Suprapubic skin (tissue), 4 donors: ENCODE measurements at regions not wholly inside any gene's neighbourhood (a gene's known extent, or its start where the extent isn't known, plus 50 kb on each side); places are given as distances from the start of the nearest gene placed in this dataset.
"Not testable (repeated sequence)": the region's sequence is repeated elsewhere in the genome, so short reads cannot be mapped to it uniquely, and the experiment has no call there.

Experiments used
- DNase-seq, 2 donors: peaks; one replicate each; pipeline ENCODE4 v3.0.0-alpha.2; 2019; ENCODE audit warnings: low spot score in 2 of 2
- H3K27ac ChIP-seq: fragments of 200-600 bp; sonication (generic); one replicate; pipeline ENCODE4 v1.5.1; 2019
- H3K27me3 ChIP-seq: fragments of 200-600 bp; sonication (generic); one replicate; pipeline ENCODE4 v1.5.1; 2019
- H3K36me3 ChIP-seq: fragments of 200-600 bp; sonication (generic); one replicate; pipeline ENCODE4 v1.5.1; 2019
- H3K4me1 ChIP-seq: fragments of 200-600 bp; sonication (generic); one replicate; pipeline ENCODE4 v1.5.1; 2019
- H3K4me3 ChIP-seq: fragments of 200-600 bp; sonication (generic); one replicate; pipeline ENCODE4 v1.5.1; 2019; ENCODE audit warnings: mild to moderate bottlenecking
- H3K9me3 ChIP-seq: fragments of 200-600 bp; sonication (generic); one replicate; pipeline ENCODE4 v1.5.1; 2019
- EP300 ChIP-seq: sonication (generic); formaldehyde crosslinking; IDR thresholded peaks from one replicate; pipeline ENCODE4 v1.6.1; 2017; ENCODE audit warnings: antibody characterized with exemption
- POLR2A ChIP-seq, 2 donors: fragments of 450-650 bp; IDR thresholded peaks; one replicate each; pipeline ENCODE4 v1.6.1; 2017; ENCODE audit warnings: antibody characterized with exemption in 2 of 2, mild to moderate bottlenecking in 2 of 2, moderate library complexity in 2 of 2
- POLR2AphosphoS5 ChIP-seq, 3 donors: sonication (generic); formaldehyde crosslinking; IDR thresholded peaks; one replicate each; pipeline ENCODE4 v1.6.1; 2017; ENCODE audit warnings: antibody characterized with exemption in 3 of 3
- WGBS: methylation state at CpG from one replicate; pipeline ENCODE4 v1.1.5; 2018; 5-methylcytosine and 5-hydroxymethylcytosine counted together
- TF ChIP-seq, protein P1 (sequence below), 2 donors: fragments of 200-600 bp in 1 of 2; fragments of 450-650 bp in 1 of 2; sonication (generic) in 1 of 2; IDR thresholded peaks; one replicate each; pipeline ENCODE4 v1.5.1; 2016 to 2019; ENCODE audit warnings: antibody characterized with exemption in 2 of 2, mild to moderate bottlenecking in 1 of 2, moderate library complexity in 1 of 2

DNA sequence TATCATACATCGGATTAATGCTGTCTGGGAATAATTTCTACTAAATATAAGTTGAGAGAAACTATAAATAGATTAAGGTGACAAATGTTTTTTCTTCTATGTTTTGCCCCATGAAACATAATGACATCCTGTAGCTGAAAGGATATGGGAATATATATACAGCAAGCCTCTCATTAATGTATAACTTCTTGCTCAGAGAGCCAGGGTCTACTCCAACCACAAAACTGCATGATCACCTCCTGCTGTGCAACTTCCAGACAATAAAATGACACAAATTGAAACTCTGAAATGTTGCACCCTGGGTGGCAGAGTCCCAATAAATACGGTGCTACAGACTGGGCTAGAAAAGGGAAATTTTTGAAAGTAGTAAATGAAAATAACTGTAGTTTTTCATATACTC is 571.9 kb upstream of the CBLB start:
- no peak overlapping the region for H3K27ac ChIP-seq
- no peak for TF ChIP-seq EP300
- TF ChIP-seq, protein P1, sequence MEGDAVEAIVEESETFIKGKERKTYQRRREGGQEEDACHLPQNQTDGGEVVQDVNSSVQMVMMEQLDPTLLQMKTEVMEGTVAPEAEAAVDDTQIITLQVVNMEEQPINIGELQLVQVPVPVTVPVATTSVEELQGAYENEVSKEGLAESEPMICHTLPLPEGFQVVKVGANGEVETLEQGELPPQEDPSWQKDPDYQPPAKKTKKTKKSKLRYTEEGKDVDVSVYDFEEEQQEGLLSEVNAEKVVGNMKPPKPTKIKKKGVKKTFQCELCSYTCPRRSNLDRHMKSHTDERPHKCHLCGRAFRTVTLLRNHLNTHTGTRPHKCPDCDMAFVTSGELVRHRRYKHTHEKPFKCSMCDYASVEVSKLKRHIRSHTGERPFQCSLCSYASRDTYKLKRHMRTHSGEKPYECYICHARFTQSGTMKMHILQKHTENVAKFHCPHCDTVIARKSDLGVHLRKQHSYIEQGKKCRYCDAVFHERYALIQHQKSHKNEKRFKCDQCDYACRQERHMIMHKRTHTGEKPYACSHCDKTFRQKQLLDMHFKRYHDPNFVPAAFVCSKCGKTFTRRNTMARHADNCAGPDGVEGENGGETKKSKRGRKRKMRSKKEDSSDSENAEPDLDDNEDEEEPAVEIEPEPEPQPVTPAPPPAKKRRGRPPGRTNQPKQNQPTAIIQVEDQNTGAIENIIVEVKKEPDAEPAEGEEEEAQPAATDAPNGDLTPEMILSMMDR (IDR thresholded peaks at IDR 0.05) = no peak
- no peak for TF ChIP-seq POLR2A (IDR thresholded peaks at IDR 0.05)
- TF ChIP-seq POLR2AphosphoS5 (IDR thresholded peaks at IDR 0.05) = no peak
- no peak for DNase-seq
- no peaks in the 10 kb centered on the region for H3K27me3 ChIP-seq
- no peaks in the 10 kb centered on the region for H3K36me3 ChIP-seq
- H3K4me3 ChIP-seq = no peak overlapping the region
- no peaks in the 10 kb centered on the region for H3K9me3 ChIP-seq
- WGBS = 81% methylated on average over 2 of the region's 2 CpGs
- H3K4me1 ChIP-seq = no peaks in the 10 kb centered on the region

DNA sequence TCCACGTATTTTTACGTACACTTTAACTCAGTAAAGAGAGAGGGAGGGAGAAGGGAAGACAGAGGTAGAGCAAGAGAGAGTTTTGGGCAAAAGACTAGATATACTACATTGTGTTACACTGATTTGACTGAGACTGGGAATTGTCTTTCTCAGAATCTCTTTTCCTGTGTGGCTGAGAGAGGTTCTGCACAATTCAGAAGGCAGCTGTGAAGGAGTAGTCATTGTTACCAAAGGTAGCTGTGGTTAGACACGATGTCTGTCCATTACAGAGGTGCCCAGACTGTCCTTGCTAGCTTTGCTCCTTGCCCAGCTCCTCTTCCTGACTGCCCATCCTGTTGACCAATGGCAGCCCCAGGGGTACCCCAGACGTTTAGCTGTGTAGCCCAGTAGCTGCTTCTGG is 577.5 kb upstream of the CBLB start:
- Histone ChIP-seq H3K9me3 (no peaks in the 10 kb centered on the region), H3K4me3 (no peak overlapping the region), H3K27me3 (no peaks in the 10 kb centered on the region), H3K27ac (no peak overlapping the region), H3K36me3 (no peaks in the 10 kb centered on the region), H3K4me1 (no peaks in the 10 kb centered on the region)
- WGBS = 71% methylated on average over 4 of the region's 4 CpGs
- DNase-seq = no peak
- no peak for TF ChIP-seq POLR2A (IDR thresholded peaks at IDR 0.05)
- TF ChIP-seq EP300 = no peak
- TF ChIP-seq, protein P1 (IDR thresholded peaks at IDR 0.05) = no peak
- TF ChIP-seq POLR2AphosphoS5 (IDR thresholded peaks at IDR 0.05) = no peak

DNA sequence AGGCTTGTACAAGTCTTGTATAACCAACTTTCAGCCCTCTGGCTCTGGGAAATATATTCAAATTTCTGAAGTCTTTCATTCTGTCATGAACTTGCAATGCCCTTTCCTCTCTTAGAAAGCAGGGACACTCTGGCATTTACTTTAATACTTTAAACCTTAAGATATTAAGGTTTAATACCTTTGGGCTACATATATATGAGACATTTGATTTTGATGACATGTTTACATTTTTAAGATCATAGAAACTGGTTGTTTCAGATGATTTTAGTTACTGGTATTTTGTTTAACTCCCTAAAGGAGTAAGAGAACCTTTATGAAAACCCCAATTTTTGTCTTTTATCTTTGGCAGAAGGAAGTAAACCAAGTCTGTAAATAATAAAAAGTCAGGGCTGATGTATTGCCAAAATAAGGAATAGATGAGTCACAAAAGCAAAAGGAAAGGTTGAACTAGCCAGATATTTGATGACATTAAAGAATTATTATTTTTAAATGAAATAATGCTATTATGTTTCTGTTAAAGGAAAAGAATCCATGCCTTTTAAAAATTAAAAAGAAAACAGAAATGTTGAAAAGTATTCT is 579.0 kb upstream of the CBLB start:
- DNase-seq = no peak
- H3K36me3 ChIP-seq = no peaks in the 10 kb centered on the region
- H3K4me1 ChIP-seq = no peaks in the 10 kb centered on the region
- H3K27me3 ChIP-seq = no peaks in the 10 kb centered on the region
- no peak overlapping the region for H3K27ac ChIP-seq
- H3K4me3 ChIP-seq = no peak overlapping the region
- no peak for TF ChIP-seq EP300
- TF ChIP-seq, protein P1 (IDR thresholded peaks at IDR 0.05) = no peak
- TF ChIP-seq POLR2AphosphoS5 (IDR thresholded peaks at IDR 0.05) = no peak
- TF ChIP-seq POLR2A (IDR thresholded peaks at IDR 0.05) = no peak
- H3K9me3 ChIP-seq = no peaks in the 10 kb centered on the region

DNA sequence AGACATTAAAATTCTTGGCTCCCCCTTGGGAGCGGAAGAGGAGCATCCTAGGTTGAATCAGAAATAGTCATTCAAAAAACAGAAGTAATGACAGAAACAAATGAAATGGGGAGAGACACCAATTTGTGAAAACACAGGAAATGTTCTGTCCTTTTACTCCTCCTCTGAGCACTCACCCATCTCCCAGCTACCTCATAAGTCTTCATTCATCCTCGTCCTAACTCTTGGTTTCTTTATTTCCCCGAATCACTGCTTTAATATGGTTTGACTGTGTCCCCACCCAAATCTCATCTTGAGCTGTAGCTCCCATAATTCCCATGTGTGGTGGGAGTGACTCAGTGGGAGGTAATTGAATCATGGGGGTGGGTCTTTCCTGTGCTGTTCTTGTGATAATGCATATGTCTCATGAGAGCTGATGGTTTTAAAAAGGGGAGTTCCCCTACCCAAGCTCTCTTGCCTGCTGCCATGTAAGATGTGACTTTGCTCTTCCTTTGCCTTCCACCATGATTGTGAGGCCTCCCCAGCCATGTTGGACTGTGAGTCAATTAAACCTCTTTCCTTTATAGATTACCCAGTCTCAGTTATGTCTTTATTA is 579.7 kb upstream of the CBLB start:
- H3K9me3 ChIP-seq, DNase-seq, H3K36me3 ChIP-seq, H3K4me1 ChIP-seq, H3K27me3 ChIP-seq, H3K4me3 ChIP-seq, H3K27ac ChIP-seq: not testable (repeated sequence)
- WGBS = 81% methylated on average over 3 of the region's 3 CpGs

DNA sequence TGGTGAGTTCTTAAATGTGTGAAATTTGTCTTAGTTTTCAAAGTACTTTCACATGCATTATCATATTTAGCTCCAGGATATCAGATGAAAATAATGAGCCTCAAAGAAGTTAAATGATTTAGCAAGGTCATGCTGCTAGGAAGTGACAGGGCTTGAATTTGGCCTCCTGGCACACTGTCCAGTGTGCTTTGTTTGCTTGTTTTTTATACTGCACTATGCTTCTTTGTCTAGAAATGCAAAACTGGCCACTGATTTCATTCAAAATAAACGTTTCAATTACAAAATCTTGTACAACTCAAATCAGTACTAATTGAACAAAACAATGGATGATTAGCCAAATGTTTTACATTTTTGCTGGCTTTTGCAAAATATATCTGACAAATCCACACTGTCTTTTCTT is 583.3 kb upstream of the CBLB start:
- no peak for DNase-seq
- Histone ChIP-seq H3K27ac (no peak overlapping the region), H3K4me3 (no peak overlapping the region), H3K9me3 (no peaks in the 10 kb centered on the region), H3K36me3 (no peaks in the 10 kb centered on the region), H3K27me3 (no peaks in the 10 kb centered on the region), H3K4me1 (peaks cover 3% of the 10 kb centered on the region)
- WGBS = 0% methylated on average over 1 of the region's 1 CpG
- no peak for TF ChIP-seq POLR2A (IDR thresholded peaks at IDR 0.05)
- TF ChIP-seq, protein P1 (IDR thresholded peaks at IDR 0.05) = no peak
- TF ChIP-seq POLR2AphosphoS5 (IDR thresholded peaks at IDR 0.05) = no peak
- no peak for TF ChIP-seq EP300

DNA sequence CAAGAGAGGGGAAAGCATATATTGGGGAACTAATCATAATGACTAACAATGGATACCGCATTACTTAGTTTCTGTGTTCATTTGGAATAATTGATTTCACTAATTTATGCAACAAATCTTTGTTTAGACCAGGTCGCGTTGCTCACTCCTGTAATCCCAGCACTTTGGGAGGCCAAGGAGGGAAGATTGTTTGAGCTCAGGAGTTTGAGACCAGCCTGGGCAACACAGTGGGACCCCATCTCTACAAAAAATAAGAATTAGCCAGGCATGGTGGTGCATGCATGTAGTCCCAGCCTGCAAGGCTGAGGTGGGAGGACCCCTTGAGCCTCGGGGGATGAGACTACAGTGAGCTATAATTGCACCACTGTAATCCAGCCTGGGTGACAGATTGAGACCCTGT is 585.7 kb upstream of the CBLB start:
- H3K27me3 ChIP-seq = no peaks in the 10 kb centered on the region
- H3K36me3 ChIP-seq = no peaks in the 10 kb centered on the region
- WGBS = 91% methylated on average over 4 of the region's 4 CpGs
- no peak overlapping the region for H3K4me3 ChIP-seq
- no peak for DNase-seq
- H3K27ac ChIP-seq = no peak overlapping the region
- peaks cover 9% of the 10 kb centered on the region for H3K4me1 ChIP-seq
- no peak for TF ChIP-seq POLR2AphosphoS5 (IDR thresholded peaks at IDR 0.05)
- TF ChIP-seq EP300 = no peak
- no peak for TF ChIP-seq POLR2A (IDR thresholded peaks at IDR 0.05)
- TF ChIP-seq, protein P1 (IDR thresholded peaks at IDR 0.05) = no peak
- H3K9me3 ChIP-seq = no peaks in the 10 kb centered on the region
